ENCODE measurements at regions not wholly inside any gene's neighbourhood (a gene's known extent, or its start where the extent isn't known, plus 50 kb on each side); places are given as distances from the start of the nearest gene placed in this dataset.

GRCh38 chr1:222994511-222995235 lies 148.4 kb downstream of the TLR5 start:
- ATAC-seq (no peak), FAIRE-seq (no peak), DNase-seq (ENCODE audit: extremely low read depth in 1 of 4, low spot score in 3 of 4) (no peak)
- TF ChIP-seq ETS2 (tag; IDR thresholded peaks at IDR 0.05; ENCODE audit: borderline replicate concordance, poor library complexity, severe bottlenecking): no peak
- TF ChIP-seq ETV5 (CRISPR knock-in tag; IDR thresholded peaks at IDR 0.05; ENCODE audit: low read depth): no peak
- TF ChIP-seq RUNX1 (IDR thresholded peaks at IDR 0.05; ENCODE audit: low read depth): no peak
- no peak for TF ChIP-seq MGA (IDR thresholded peaks at IDR 0.05)
- TF ChIP-seq SMARCB1 (IDR thresholded peaks at IDR 0.05; ENCODE audit: insufficient read length, low read depth): no peak
- BruUV-seq (replicated peaks): no TSS peak
- ChIA-PET CTCF (ENCODE audit: low intra/inter-chr PET ratio) (no interaction called here), POLR2A (no interaction called here)
- Histone ChIP-seq H3K27me3 (ENCODE audit: control insufficient read depth in 2 of 2, insufficient read depth in 2 of 2, low read length in 2 of 2) (no peaks in the 10 kb centered on the region; a peak in 1 of 5 replicates), H3K9me1 (ENCODE audit: control insufficient read depth, insufficient read depth, low read length) (no peaks in the 10 kb centered on the region), H2AFZ (ENCODE audit: low read depth, low read length) (no peak overlapping the region), H3K9ac (ENCODE audit: insufficient read depth in 1 of 2, low read depth in 2 of 2, low read length in 2 of 2) (no peak overlapping the region), H3K36me3 (ENCODE audit: control insufficient read depth, insufficient read depth, low read length) (no peaks in the 10 kb centered on the region), H4K20me1 (replicated peaks; ENCODE audit: control insufficient read depth, insufficient read depth, low read length) (no peaks in the 10 kb centered on the region), H3K79me2 (ENCODE audit: control insufficient read depth, insufficient read depth, low read length) (no peaks in the 10 kb centered on the region), H3K4me1 (replicated peaks in 1 of 2; ENCODE audit: control insufficient read depth in 2 of 2, insufficient read depth in 2 of 2, low read length in 2 of 2) (no peaks in the 10 kb centered on the region), H3K4me2 (ENCODE audit: insufficient read depth, low read length) (no peak overlapping the region), H3K4me3 (no peak overlapping the region), H3K9me3 (replicated peaks; ENCODE audit: control insufficient read depth, insufficient read depth, low read depth, low read length) (no peaks in the 10 kb centered on the region), H3K27ac (ENCODE audit: extremely low read depth, low read depth, low read length) (no peak overlapping the region)
- WGBS (ENCODE audit: insufficient coverage, low coverage, missing lambda C conversion rate): 13% methylated on average over 4 of the region's 4 CpGs
- in situ Hi-C loops (cut with MboI): no loop called here
- intact Hi-C loops (cut with micrococcal nuclease): no loop called here
